Upper lobe of left lung (tissue), 6 donors: ENCODE measurements at regions not wholly inside any gene's neighbourhood (a gene's known extent, or its start where the extent isn't known, plus 50 kb on each side); places are given as distances from the start of the nearest gene placed in this dataset.

ENCODE experiments used
- ATAC-seq, 2 donors: fragments of 200-7000 bp; cut with Tn5 transposase; one replicate each; pipeline ENCODE4 v1.9.1; 2022; ENCODE audit warnings: mild to moderate bottlenecking in 2 of 2, moderate library complexity in 2 of 2; ENCODE audit not compliant: low FRiP score in 2 of 2
- DNase-seq, 2 donors: peaks; one replicate each; pipeline ENCODE4 v3.0.0-alpha.2; 2019 to 2020
- H3K27ac ChIP-seq, 4 donors: fragments of 200-600 bp; sonication (generic); one replicate each; pipeline ENCODE4 v1.5.1; 2016 to 2019
- H3K27me3 ChIP-seq, 4 donors: fragments of 200-600 bp; sonication (generic); one replicate each; pipeline ENCODE4 v1.5.1; 2017 to 2019
- H3K36me3 ChIP-seq, 4 donors: fragments of 200-600 bp; sonication (generic); one replicate each; pipeline ENCODE4 v1.5.1; 2016 to 2019
- H3K4me1 ChIP-seq, 4 donors: fragments of 200-600 bp; sonication (generic); one replicate each; pipeline ENCODE4 v1.5.1; 2018 to 2019
- H3K4me3 ChIP-seq, 4 donors: fragments of 200-600 bp; sonication (generic); one replicate each; pipeline ENCODE4 v1.5.1; 2017 to 2019; ENCODE audit warnings: mild to moderate bottlenecking in 2 of 4, moderate library complexity in 1 of 4
- H3K9me3 ChIP-seq, 4 donors: fragments of 200-600 bp; sonication (generic); one replicate each; pipeline ENCODE4 v1.5.1; 2018 to 2019
- CTCF ChIP-seq, 6 experiments: fragments of 450-650 bp in 4 of 6; fragments of 200-600 bp in 2 of 6; sonication (generic) in 2 of 6; IDR thresholded peaks; one replicate each; pipeline ENCODE4 v1.5.1; 2016 to 2019; ENCODE audit warnings: antibody characterized with exemption in 6 of 6
- EP300 ChIP-seq, 4 donors: sonication (generic); formaldehyde crosslinking; IDR thresholded peaks; one replicate each; pipeline ENCODE4 v1.5.1; 2017; ENCODE audit warnings: antibody characterized with exemption in 4 of 4, control low read depth in 2 of 4
- POLR2A ChIP-seq, 4 donors: fragments of 450-650 bp; IDR thresholded peaks; one replicate each; pipeline ENCODE4 v1.5.1; 2016 to 2017; ENCODE audit warnings: antibody characterized with exemption in 4 of 4, mild to moderate bottlenecking in 2 of 4
- POLR2AphosphoS5 ChIP-seq, 2 donors: sonication (generic); formaldehyde crosslinking; IDR thresholded peaks; one replicate each; pipeline ENCODE4 v1.5.1; 2017; ENCODE audit warnings: antibody characterized with exemption in 2 of 2
- WGBS, 2 donors: methylation state at CpG; one replicate each; pipeline ENCODE4 v1.1.5; 2017 to 2018; 5-methylcytosine and 5-hydroxymethylcytosine counted together
- donor health status: DM: no; HTN: no; CAD: no; lungs with moderate emphysema.
- donor health status: DM: no; HTN: yes; CAD: no; lungs with severe emphysema.

GRCh38 chr7:80403686-80404241 lies 108.1 kb downstream of the GNAT3 start:
- Histone ChIP-seq H3K4me1 (no peaks in the 10 kb centered on the region), H3K9me3 (no peaks in the 10 kb centered on the region), H3K4me3 (no peak overlapping the region), H3K27me3 (no peaks in the 10 kb centered on the region), H3K36me3 (no peaks in the 10 kb centered on the region), H3K27ac (no peak overlapping the region)
- ATAC-seq: no peak
- TF ChIP-seq POLR2A (IDR thresholded peaks at IDR 0.05) (no peak), EP300 (IDR thresholded peaks at IDR 0.05) (no peak), POLR2AphosphoS5 (IDR thresholded peaks at IDR 0.05) (no peak), CTCF (IDR thresholded peaks at IDR 0.05) (no peak)
- WGBS, 2 donors: 45 to 60% methylated on average over 1 of the region's 1 CpG
- DNase-seq: no peak

DNA sequence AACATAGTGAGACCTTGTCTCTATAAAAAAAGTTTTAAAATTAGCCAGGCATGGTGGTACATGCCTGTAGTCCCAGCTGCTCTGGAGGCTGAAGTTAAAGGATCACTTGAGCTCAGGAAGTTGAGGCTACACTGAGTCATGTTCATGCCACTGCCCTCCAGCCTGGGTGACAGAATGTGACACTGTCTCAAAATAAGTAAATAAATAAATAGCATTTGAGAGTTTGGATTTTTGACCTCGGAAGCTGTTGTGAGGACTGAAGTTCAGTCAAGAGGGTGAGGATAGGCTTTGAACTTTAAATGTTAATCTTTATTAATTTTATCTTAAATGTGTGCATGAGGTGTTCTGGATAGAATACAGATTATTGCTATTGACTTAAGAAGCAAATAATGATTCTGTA lies 110.2 kb downstream of the GNAT3 start:
- H3K27me3 ChIP-seq: no peaks in the 10 kb centered on the region

DNA sequence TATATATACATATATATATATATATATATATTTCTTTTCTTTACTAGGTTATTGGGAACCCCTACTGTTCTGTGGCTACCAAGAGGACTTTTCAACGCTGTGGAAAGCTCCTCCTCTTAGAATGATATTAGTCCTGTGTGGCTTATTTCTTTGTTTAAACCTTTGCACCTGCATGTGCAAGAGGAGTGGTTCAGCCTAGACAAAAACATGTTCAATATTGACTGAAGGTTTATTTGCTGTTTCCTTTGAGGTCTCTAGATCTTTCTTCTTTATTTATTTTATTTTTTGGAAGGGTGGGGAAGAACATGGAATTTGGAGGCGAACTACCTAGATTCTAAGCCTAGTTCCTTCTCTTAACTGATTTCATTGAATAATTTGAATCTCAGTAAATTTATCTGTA lies 118.1 kb downstream of the GNAT3 start:
- no peak for TF ChIP-seq CTCF (IDR thresholded peaks at IDR 0.05)
- TF ChIP-seq POLR2A (IDR thresholded peaks at IDR 0.05): no peak
- TF ChIP-seq POLR2AphosphoS5 (IDR thresholded peaks at IDR 0.05): no peak
- no peaks in the 10 kb centered on the region for H3K27me3 ChIP-seq
- H3K36me3 ChIP-seq: no peaks in the 10 kb centered on the region
- no peak overlapping the region for H3K4me3 ChIP-seq
- H3K27ac ChIP-seq: no peak overlapping the region
- WGBS, 2 donors: 78 to 84% methylated on average over 2 of the region's 2 CpGs
- ATAC-seq: no peak
- no peaks in the 10 kb centered on the region for H3K9me3 ChIP-seq
- DNase-seq: no peak
- no peaks in the 10 kb centered on the region for H3K4me1 ChIP-seq

More for the DNA sequence above, 110.2 kb downstream of the GNAT3 start:
- H3K27ac ChIP-seq: no peak overlapping the region
- H3K36me3 ChIP-seq: no peaks in the 10 kb centered on the region
- TF ChIP-seq POLR2AphosphoS5 (IDR thresholded peaks at IDR 0.05): no peak
- TF ChIP-seq EP300 (IDR thresholded peaks at IDR 0.05): no peak
- no peak for TF ChIP-seq POLR2A (IDR thresholded peaks at IDR 0.05)
- no peak for TF ChIP-seq CTCF (IDR thresholded peaks at IDR 0.05)
- ATAC-seq: no peak
- DNase-seq: no peak
- H3K4me3 ChIP-seq: no peak overlapping the region
- H3K4me1 ChIP-seq: no peaks in the 10 kb centered on the region
- WGBS, 2 donors: 83 to 88% methylated on average over 1 of the region's 1 CpG
- no peaks in the 10 kb centered on the region for H3K9me3 ChIP-seq

GRCh38 chr7:80392229-80393169 lies 119.4 kb downstream of the GNAT3 start:
- DNase-seq (no peak), ATAC-seq (no peak)
- Histone ChIP-seq H3K27me3 (no peaks in the 10 kb centered on the region), H3K27ac (no peak overlapping the region), H3K4me1 (no peaks in the 10 kb centered on the region), H3K4me3 (no peak overlapping the region), H3K9me3 (no peaks in the 10 kb centered on the region), H3K36me3 (no peaks in the 10 kb centered on the region)
- TF ChIP-seq CTCF (IDR thresholded peaks at IDR 0.05) (peak in 5 of 6 experiments; percentile 29 to 59 (median 48)), POLR2AphosphoS5 (IDR thresholded peaks at IDR 0.05) (no peak)
- 83 to 88% methylated on average over 4 of the region's 4 CpGs for WGBS, 2 donors
